ENCODE measurements at regions not wholly inside any gene's neighbourhood (a gene's known extent, or its start where the extent isn't known, plus 50 kb on each side); places are given as distances from the start of the nearest gene placed in this dataset.

DNA sequence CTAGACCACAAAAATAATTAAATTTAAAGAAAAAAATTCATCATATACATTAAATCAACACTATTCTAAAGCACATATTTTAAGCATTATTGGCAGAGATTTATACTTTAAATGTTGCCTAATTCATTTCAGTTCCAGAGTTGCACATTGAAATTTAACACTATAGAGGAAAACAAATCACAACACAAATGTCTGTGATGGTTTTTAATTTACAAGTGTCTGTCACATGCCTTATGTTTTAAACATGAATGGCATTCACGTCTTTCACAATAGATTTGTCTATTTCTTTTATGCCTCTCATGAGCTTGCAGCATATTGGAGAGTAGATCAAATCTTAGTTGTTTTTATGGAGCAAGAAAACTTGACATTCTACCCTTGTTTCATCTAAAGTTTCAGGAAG lies 811.3 kb downstream of the NLGN4X start:
- DNase-seq (ENCODE audit: extremely low read depth, low read depth) = no peak
- TF ChIP-seq, protein P1, sequence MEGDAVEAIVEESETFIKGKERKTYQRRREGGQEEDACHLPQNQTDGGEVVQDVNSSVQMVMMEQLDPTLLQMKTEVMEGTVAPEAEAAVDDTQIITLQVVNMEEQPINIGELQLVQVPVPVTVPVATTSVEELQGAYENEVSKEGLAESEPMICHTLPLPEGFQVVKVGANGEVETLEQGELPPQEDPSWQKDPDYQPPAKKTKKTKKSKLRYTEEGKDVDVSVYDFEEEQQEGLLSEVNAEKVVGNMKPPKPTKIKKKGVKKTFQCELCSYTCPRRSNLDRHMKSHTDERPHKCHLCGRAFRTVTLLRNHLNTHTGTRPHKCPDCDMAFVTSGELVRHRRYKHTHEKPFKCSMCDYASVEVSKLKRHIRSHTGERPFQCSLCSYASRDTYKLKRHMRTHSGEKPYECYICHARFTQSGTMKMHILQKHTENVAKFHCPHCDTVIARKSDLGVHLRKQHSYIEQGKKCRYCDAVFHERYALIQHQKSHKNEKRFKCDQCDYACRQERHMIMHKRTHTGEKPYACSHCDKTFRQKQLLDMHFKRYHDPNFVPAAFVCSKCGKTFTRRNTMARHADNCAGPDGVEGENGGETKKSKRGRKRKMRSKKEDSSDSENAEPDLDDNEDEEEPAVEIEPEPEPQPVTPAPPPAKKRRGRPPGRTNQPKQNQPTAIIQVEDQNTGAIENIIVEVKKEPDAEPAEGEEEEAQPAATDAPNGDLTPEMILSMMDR (IDR thresholded peaks at IDR 0.05; ENCODE audit: low read depth, low read length) = no peak

DNA sequence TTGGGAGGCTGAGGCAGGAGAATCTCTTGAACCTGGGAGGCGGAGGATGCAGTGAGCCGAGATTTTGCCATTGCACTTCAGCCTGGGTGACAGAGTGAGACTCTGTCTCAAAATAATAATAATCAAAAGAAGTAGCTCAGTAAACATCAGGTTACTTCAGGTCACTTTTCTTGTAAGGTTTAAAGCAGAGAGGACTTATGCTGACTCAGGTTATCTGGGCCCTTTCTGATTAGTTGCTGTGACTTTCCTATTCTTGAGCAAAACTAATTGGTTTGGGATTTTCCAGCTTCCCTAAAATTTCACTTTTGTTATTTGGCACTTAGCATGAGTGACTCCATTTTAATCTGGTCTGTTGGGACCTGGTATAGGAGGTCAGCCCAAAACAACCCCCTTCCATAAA lies 812.9 kb downstream of the NLGN4X start:
- no peak for DNase-seq (ENCODE audit: extremely low read depth, low read depth)
- TF ChIP-seq, protein P1 (IDR thresholded peaks at IDR 0.05; ENCODE audit: low read depth, low read length) = no peak

DNA sequence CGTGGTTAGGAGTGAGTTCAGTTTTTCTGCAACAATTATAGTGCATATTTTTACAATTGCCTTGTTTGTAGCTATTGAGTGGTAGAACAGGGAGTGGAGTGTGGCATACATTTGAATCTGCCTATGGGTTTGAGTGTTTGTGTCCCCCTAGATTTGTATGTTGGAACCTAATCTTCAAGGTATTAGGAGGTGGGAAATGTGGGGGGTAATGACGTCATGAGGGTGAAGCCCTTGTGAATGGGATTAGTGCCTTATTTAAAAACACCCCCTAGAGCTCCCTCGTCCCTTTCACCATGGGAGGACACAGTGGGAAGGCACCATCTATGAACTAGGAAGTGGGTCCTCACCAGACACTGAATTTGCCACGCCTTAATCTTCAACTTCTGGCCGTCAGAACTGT lies 819.6 kb downstream of the NLGN4X start:
- DNase-seq (ENCODE audit: extremely low read depth, low read depth) = no peak
- TF ChIP-seq, protein P1 (IDR thresholded peaks at IDR 0.05; ENCODE audit: low read depth, low read length) = no peak

DNA sequence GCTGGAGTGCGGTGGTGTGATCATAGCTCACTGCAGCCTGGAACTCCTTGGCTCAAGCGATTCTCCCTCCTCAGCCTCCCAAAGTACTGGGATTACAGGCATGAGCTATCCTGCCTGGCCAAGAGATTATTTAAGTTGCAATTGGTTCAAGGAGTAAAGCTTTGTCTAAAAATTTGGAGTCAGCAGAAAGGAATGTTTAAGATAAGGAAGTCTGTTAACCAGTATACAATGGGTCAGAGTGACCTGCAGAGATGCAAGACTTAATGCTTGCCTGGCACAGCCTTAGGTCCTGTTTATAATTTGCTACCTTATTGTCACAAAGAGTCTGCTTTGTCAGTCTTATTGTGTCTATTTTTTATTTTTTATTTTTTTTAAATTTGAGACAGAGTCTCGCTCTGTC lies 826.2 kb downstream of the NLGN4X start:
- TF ChIP-seq, protein P1 (IDR thresholded peaks at IDR 0.05; ENCODE audit: low read depth, low read length) = no peak
- no peak for DNase-seq (ENCODE audit: extremely low read depth, low read depth)

DNA sequence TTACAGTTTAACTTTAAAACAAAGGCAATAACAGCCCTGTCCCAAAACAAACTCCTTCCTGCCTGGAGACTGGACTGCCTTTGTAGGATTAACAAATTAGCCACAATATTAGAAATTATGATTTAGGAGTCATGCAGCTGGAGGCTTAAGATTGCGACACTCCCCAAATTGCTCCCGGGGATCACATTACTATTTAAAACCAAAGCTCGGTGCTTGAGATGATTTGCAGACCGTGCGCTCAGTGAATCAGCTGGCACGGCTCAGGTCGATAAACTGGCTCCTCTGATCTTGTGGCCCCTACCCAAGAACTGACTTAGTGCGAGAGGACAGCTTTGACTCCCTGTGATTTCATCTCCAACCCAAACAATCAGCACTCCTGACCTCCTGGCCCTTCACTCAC lies 829.3 kb downstream of the NLGN4X start:
- no peak for DNase-seq (ENCODE audit: extremely low read depth, low read depth)
- TF ChIP-seq, protein P1 (IDR thresholded peaks at IDR 0.05; ENCODE audit: low read depth, low read length) = no peak

DNA sequence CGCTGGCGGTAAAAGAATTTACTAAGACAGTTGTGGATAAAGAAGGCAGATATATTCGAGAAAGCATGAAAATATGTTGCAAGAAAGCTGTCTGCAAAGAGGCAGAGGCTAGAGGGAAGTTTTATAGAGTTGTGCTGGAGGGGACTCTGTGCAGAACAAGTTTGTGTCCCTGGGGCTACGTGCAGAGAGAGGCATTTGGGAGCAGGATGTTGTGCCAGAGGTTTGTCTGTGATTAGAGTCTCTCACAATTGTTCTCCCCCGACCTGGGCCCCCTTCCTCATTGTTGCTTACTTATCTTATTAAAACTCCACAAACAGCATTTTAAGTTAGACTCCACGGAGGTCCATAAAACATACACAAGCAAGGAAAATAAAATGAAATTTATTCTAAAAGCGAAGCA lies 831.3 kb downstream of the NLGN4X start:
- no peak for DNase-seq (ENCODE audit: extremely low read depth, low read depth)
- TF ChIP-seq, protein P1 (IDR thresholded peaks at IDR 0.05; ENCODE audit: low read depth, low read length) = no peak

DNA sequence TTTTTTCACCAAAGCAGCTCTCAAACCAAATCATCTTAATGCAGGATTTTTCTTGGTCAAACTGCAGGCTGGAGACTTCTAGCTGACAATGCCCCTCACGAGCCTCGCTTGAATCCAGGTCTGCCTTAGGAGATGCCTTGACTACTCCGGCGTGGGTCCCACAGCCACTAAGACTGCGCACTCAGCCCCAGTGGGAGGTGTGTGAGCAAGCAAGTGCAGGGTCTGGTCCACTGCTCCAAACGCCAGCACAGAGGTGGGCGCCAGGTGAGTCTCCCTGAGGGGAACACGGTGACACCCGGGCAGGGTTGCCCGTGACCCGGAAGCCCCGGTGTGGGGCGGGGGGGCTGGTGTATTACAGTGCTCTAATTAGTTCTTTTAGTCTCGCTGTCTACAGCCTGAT lies 838.3 kb downstream of the NLGN4X start:
- TF ChIP-seq, protein P1 (IDR thresholded peaks at IDR 0.05; ENCODE audit: low read depth, low read length) = no peak
- no peak for DNase-seq (ENCODE audit: extremely low read depth, low read depth)

Measured in AG09319 (cell line).